ENCODE measurements at regions not wholly inside any gene's neighbourhood (a gene's known extent, or its start where the extent isn't known, plus 50 kb on each side); places are given as distances from the start of the nearest gene placed in this dataset.

- TF ChIP-seq CTCF (IDR thresholded peaks at IDR 0.05; ENCODE audit: low read depth, low read length) (no peak), EZH2phosphoT487 (IDR thresholded peaks at IDR 0.05; ENCODE audit: low read depth) (no peak)
These were observed 64.0 kb upstream of the FIGN start for GRCh38 chr2:163799807-163800206.
